NOMO-1 treated with dmso at 0.1 percent for 144 hours (cell line): ENCODE measurements at regions not wholly inside any gene's neighbourhood (a gene's known extent, or its start where the extent isn't known, plus 50 kb on each side); places are given as distances from the start of the nearest gene placed in this dataset.

Experiments
- DNase-seq: peaks from one replicate; lab custom pipeline; 2025; ENCODE audit not compliant: unreplicated experiment; lab: John Stamatoyannopoulos, UW

- no peak for DNase-seq
Measured at GRCh38 chr2:40507432-40507831, 55.5 kb upstream of the SLC8A1 start.

GRCh38 chr2:40510304-40510703 is 58.4 kb upstream of the SLC8A1 start:
- DNase-seq, result no peak

- DNase-seq, result peak; percentile 46
Measured at GRCh38 chr2:40511661-40512213, 59.8 kb upstream of the SLC8A1 start.

- no peak for DNase-seq
Measured at GRCh38 chr2:40512256-40512655, 60.4 kb upstream of the SLC8A1 start.

- DNase-seq, result no peak
Measured at GRCh38 chr2:40513201-40513600, 61.3 kb upstream of the SLC8A1 start.

GRCh38 chr2:40516604-40517003 is 64.7 kb upstream of the SLC8A1 start:
- no peak for DNase-seq

- DNase-seq, result no peak
Measured at GRCh38 chr2:40528564-40528963, 76.7 kb upstream of the SLC8A1 start.

- no peak for DNase-seq
Measured at GRCh38 chr2:40531359-40531758, 79.5 kb upstream of the SLC8A1 start.

GRCh38 chr2:40534528-40534927 is 82.6 kb upstream of the SLC8A1 start:
- peak; percentile 12 for DNase-seq

GRCh38 chr2:40535972-40536371 is 84.1 kb upstream of the SLC8A1 start:
- no peak for DNase-seq

GRCh38 chr2:40540026-40540425 is 88.1 kb upstream of the SLC8A1 start:
- no peak for DNase-seq

GRCh38 chr2:40543381-40543780 is 91.5 kb upstream of the SLC8A1 start:
- no peak for DNase-seq

- no peak for DNase-seq
Measured at GRCh38 chr2:40544072-40544471, 92.2 kb upstream of the SLC8A1 start.

GRCh38 chr2:40545645-40546044 is 93.8 kb upstream of the SLC8A1 start:
- DNase-seq, result no peak

- DNase-seq, result peak; percentile 8
Measured at GRCh38 chr2:40546439-40547191, 94.7 kb upstream of the SLC8A1 start.

GRCh38 chr2:40548521-40548920 is 96.6 kb upstream of the SLC8A1 start:
- no peak for DNase-seq

GRCh38 chr2:40550085-40550484 is 98.2 kb upstream of the SLC8A1 start:
- no peak for DNase-seq

- no peak for DNase-seq
Measured at GRCh38 chr2:40551081-40551480, 99.2 kb upstream of the SLC8A1 start.

GRCh38 chr2:40554665-40555294 is 102.9 kb upstream of the SLC8A1 start:
- DNase-seq, result peak; percentile 35

- peak; percentile 27 for DNase-seq
Measured at GRCh38 chr2:40556293-40556692, 104.4 kb upstream of the SLC8A1 start.

- no peak for DNase-seq
Measured at GRCh38 chr2:40556739-40557138, 104.8 kb upstream of the SLC8A1 start.

GRCh38 chr2:40558761-40559160 is 106.9 kb upstream of the SLC8A1 start:
- DNase-seq, result peak; percentile 97
